ENCODE measurements at regions not wholly inside any gene's neighbourhood (a gene's known extent, or its start where the extent isn't known, plus 50 kb on each side); places are given as distances from the start of the nearest gene placed in this dataset.

DNA sequence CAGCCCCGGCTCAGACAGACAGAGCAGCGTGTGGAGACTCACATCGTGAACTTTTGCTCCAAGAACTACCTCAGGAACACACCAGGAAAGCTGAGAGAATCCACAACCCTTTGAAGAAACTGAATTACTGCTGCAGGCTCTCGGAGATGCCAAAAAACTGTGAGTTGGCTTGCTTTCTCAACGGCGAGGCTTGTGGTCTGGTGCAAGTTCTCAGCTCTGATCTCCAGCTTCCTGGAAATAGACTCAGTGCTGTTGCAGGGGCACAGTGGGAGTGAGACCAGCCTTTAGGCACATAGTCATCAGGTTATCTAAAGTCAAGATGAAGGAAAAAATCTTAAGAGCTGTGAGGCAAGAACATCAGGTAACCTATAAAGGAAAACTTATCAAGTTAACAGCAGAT, 273.7 kb upstream of the LRATD1 start:
- no peaks in the 10 kb centered on the region for H3K27me3 ChIP-seq (ENCODE audit: insufficient read depth, insufficient read length)
- H3K9me3 ChIP-seq (ENCODE audit: insufficient read depth, low read length), result no peaks in the 10 kb centered on the region
- H3K36me3 ChIP-seq (ENCODE audit: insufficient read depth, insufficient read length, low read length), result no peaks in the 10 kb centered on the region
- no peak overlapping the region for H3K9ac ChIP-seq (ENCODE audit: insufficient read length, low read depth)
- H3K4me3 ChIP-seq (ENCODE audit: insufficient read length, low read depth), result no peak overlapping the region
- TF ChIP-seq SUZ12 (IDR thresholded peaks at IDR 0.05; ENCODE audit: extremely low read depth, insufficient read depth, insufficient read length) (no peak), ZNF274 (IDR thresholded peaks at IDR 0.05; ENCODE audit: low read depth, low read length) (no peak), YY1 (IDR thresholded peaks at IDR 0.05; ENCODE audit: insufficient read depth, insufficient read length) (no peak)
- no peak for DNase-seq (ENCODE audit: low read depth, low spot score)
- no peaks in the 10 kb centered on the region for H3K4me1 ChIP-seq (ENCODE audit: insufficient read depth, insufficient read length)

DNA sequence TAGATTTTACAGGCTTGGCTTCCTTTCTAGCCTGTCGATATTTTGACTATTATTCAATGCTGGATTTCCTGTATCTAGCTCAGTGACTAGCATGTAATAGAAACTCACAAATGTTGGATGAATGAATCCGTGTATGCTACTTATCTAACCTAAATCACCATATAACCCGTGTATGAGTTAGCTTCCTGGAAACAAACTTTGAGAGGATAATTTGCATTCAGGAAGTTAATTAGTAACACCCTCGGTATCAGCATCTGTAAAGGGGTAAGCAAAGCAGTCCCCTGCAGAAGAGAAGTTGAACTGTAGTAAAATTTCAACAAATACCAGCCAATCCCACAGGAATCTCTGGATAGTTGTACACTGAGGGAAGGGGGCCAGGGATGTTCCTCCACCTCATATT, 269.4 kb upstream of the LRATD1 start:
- Histone ChIP-seq H3K4me3 (ENCODE audit: insufficient read length, low read depth) (no peak overlapping the region), H3K27me3 (ENCODE audit: insufficient read depth, insufficient read length) (no peaks in the 10 kb centered on the region), H3K9me3 (ENCODE audit: insufficient read depth, low read length) (no peaks in the 10 kb centered on the region), H3K9ac (ENCODE audit: insufficient read length, low read depth) (no peak overlapping the region), H3K4me1 (ENCODE audit: insufficient read depth, insufficient read length) (no peaks in the 10 kb centered on the region), H3K36me3 (ENCODE audit: insufficient read depth, insufficient read length, low read length) (no peaks in the 10 kb centered on the region)
- TF ChIP-seq ZNF274 (IDR thresholded peaks at IDR 0.05; ENCODE audit: low read depth, low read length) (no peak), SUZ12 (IDR thresholded peaks at IDR 0.05; ENCODE audit: extremely low read depth, insufficient read depth, insufficient read length) (no peak), YY1 (IDR thresholded peaks at IDR 0.05; ENCODE audit: insufficient read depth, insufficient read length) (no peak)
- no peak for DNase-seq (ENCODE audit: low read depth, low spot score)

DNA sequence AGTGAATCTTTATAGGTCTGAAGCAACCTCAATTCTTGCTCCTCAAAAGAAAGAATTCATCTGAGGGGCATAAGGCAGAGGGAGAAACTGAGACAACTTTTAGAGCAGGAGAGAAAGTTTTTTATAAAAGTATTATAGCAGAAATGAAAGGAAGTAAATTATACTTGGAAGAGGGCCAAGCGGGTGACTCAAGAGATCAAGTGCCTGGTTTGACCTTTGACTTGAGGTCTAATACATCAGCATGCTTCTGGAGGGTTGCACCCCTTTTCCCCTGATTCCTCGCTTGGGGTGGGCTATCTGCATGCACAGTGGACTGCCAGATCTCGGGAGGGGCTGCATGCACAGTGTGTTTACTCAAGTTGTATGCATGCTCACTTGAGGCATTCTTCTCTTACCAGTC, 268.5 kb upstream of the LRATD1 start:
- Histone ChIP-seq H3K9me3 (ENCODE audit: insufficient read depth, low read length) (no peaks in the 10 kb centered on the region), H3K4me3 (ENCODE audit: insufficient read length, low read depth) (no peak overlapping the region), H3K36me3 (ENCODE audit: insufficient read depth, insufficient read length, low read length) (no peaks in the 10 kb centered on the region), H3K4me1 (ENCODE audit: insufficient read depth, insufficient read length) (no peaks in the 10 kb centered on the region), H3K9ac (ENCODE audit: insufficient read length, low read depth) (no peak overlapping the region), H3K27me3 (ENCODE audit: insufficient read depth, insufficient read length) (no peaks in the 10 kb centered on the region)
- TF ChIP-seq YY1 (IDR thresholded peaks at IDR 0.05; ENCODE audit: insufficient read depth, insufficient read length), result no peak
- TF ChIP-seq ZNF274 (IDR thresholded peaks at IDR 0.05; ENCODE audit: low read depth, low read length), result no peak
- no peak for TF ChIP-seq SUZ12 (IDR thresholded peaks at IDR 0.05; ENCODE audit: extremely low read depth, insufficient read depth, insufficient read length)
- no peak for DNase-seq (ENCODE audit: low read depth, low spot score)

DNA sequence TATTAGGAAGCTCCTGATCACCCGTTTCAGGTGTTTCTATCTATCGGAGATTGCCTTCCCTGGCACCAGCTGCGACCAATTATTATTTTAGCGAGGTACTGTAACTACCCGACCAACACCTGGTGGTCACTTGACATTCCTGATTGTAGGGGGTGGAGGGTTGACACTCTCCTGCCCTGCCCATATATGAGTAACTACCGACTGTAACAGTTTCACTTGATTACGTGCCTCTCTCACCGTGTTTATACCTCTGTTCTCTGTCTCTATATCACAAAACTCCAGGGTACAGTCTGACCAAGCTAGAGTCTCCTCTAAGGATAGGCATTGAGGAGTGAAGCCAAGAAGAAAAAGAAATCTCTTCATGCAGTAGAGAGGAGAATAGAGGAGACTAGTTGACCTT, 268.0 kb upstream of the LRATD1 start:
- H3K27me3 ChIP-seq (ENCODE audit: insufficient read depth, insufficient read length), result no peaks in the 10 kb centered on the region
- no peak for DNase-seq (ENCODE audit: low read depth, low spot score)
- H3K9ac ChIP-seq (ENCODE audit: insufficient read length, low read depth), result no peak overlapping the region

DNA sequence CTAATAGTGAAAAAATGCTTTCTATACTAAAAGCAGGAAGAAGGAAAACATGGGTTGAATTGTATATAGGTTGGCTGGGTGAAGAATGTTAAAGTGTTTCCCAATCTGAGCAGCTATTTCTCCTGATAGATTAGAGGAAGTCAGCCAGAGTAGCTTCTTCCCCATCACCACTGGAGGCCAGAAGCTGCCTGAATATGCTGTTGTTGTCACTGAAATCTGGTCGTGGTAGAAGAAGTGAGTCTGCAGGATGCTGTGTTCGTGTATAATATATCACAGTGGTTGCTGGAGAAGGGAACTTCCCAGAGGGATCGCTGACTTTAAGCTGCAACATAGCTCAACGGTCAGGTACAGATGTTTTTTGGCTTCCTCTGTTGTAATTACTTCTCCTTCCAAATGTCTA, 247.5 kb upstream of the LRATD1 start:
- Histone ChIP-seq H3K4me1 (ENCODE audit: insufficient read depth, insufficient read length) (no peaks in the 10 kb centered on the region), H3K27me3 (ENCODE audit: insufficient read depth, insufficient read length) (no peaks in the 10 kb centered on the region), H3K9ac (ENCODE audit: insufficient read length, low read depth) (no peak overlapping the region), H3K9me3 (ENCODE audit: insufficient read depth, low read length) (no peaks in the 10 kb centered on the region), H3K4me3 (ENCODE audit: insufficient read length, low read depth) (no peak overlapping the region), H3K36me3 (ENCODE audit: insufficient read depth, insufficient read length, low read length) (no peaks in the 10 kb centered on the region)
- TF ChIP-seq SUZ12 (IDR thresholded peaks at IDR 0.05; ENCODE audit: extremely low read depth, insufficient read depth, insufficient read length) (no peak), ZNF274 (IDR thresholded peaks at IDR 0.05; ENCODE audit: low read depth, low read length) (no peak), YY1 (IDR thresholded peaks at IDR 0.05; ENCODE audit: insufficient read depth, insufficient read length) (no peak)
- DNase-seq (ENCODE audit: low read depth, low spot score), result no peak

More for the DNA sequence above, 268.0 kb upstream of the LRATD1 start:
- Histone ChIP-seq H3K9me3 (ENCODE audit: insufficient read depth, low read length) (no peaks in the 10 kb centered on the region), H3K4me3 (ENCODE audit: insufficient read length, low read depth) (no peak overlapping the region), H3K36me3 (ENCODE audit: insufficient read depth, insufficient read length, low read length) (no peaks in the 10 kb centered on the region), H3K4me1 (ENCODE audit: insufficient read depth, insufficient read length) (no peaks in the 10 kb centered on the region)
- TF ChIP-seq ZNF274 (IDR thresholded peaks at IDR 0.05; ENCODE audit: low read depth, low read length), result no peak
- no peak for TF ChIP-seq SUZ12 (IDR thresholded peaks at IDR 0.05; ENCODE audit: extremely low read depth, insufficient read depth, insufficient read length)
- no peak for TF ChIP-seq YY1 (IDR thresholded peaks at IDR 0.05; ENCODE audit: insufficient read depth, insufficient read length)

DNA sequence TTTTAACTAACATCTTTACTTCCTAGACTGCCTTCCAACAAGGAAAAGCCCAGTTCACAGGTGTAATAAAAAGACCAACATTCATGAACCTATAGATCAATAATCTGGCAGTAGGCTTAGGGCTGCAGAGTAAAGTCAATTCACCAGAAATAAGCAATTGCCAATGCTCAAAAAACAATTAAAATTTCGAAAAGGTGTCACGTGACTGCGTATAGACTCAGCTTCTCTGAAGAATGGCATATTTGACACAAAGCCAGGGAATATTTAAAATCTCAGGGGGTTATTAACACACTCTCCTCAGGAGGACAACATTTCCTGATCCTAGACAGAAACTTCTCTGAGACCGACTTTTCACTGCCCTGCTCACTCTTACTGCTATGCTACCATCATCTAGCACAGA, 245.2 kb upstream of the LRATD1 start:
- no peaks in the 10 kb centered on the region for H3K9me3 ChIP-seq (ENCODE audit: insufficient read depth, low read length)
- H3K36me3 ChIP-seq (ENCODE audit: insufficient read depth, insufficient read length, low read length), result no peaks in the 10 kb centered on the region
- H3K4me3 ChIP-seq (ENCODE audit: insufficient read length, low read depth), result no peak overlapping the region
- no peaks in the 10 kb centered on the region for H3K27me3 ChIP-seq (ENCODE audit: insufficient read depth, insufficient read length)
- no peak for TF ChIP-seq ZNF274 (IDR thresholded peaks at IDR 0.05; ENCODE audit: low read depth, low read length)
- no peak for TF ChIP-seq SUZ12 (IDR thresholded peaks at IDR 0.05; ENCODE audit: extremely low read depth, insufficient read depth, insufficient read length)
- TF ChIP-seq YY1 (IDR thresholded peaks at IDR 0.05; ENCODE audit: insufficient read depth, insufficient read length), result no peak
- no peak overlapping the region for H3K9ac ChIP-seq (ENCODE audit: insufficient read length, low read depth)
- no peak for DNase-seq (ENCODE audit: low read depth, low spot score)
- no peaks in the 10 kb centered on the region for H3K4me1 ChIP-seq (ENCODE audit: insufficient read depth, insufficient read length)

DNA sequence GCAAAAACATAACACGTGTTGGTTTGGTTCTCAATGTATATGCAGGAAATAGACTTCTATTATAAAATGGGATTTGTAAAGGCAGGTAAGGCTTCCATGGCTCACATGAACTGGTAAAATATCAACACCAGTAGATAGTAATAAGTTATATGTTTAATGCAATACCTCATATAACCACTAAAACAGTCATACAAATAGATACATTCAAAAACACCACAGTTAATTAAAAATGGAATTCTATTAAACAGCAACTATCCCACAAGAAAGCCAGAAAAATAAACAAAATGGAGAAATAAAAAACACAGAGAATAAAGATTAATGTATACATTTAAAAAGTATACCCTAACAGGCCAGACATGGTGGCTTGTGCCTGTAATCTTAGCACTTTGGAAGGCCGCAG, 243.8 kb upstream of the LRATD1 start:
- Histone ChIP-seq H3K4me1 (ENCODE audit: insufficient read depth, insufficient read length) (no peaks in the 10 kb centered on the region), H3K27me3 (ENCODE audit: insufficient read depth, insufficient read length) (no peaks in the 10 kb centered on the region), H3K9ac (ENCODE audit: insufficient read length, low read depth) (no peak overlapping the region), H3K9me3 (ENCODE audit: insufficient read depth, low read length) (no peaks in the 10 kb centered on the region), H3K4me3 (ENCODE audit: insufficient read length, low read depth) (no peak overlapping the region), H3K36me3 (ENCODE audit: insufficient read depth, insufficient read length, low read length) (no peaks in the 10 kb centered on the region)
- TF ChIP-seq ZNF274 (IDR thresholded peaks at IDR 0.05; ENCODE audit: low read depth, low read length), result no peak
- TF ChIP-seq YY1 (IDR thresholded peaks at IDR 0.05; ENCODE audit: insufficient read depth, insufficient read length), result no peak
- no peak for TF ChIP-seq SUZ12 (IDR thresholded peaks at IDR 0.05; ENCODE audit: extremely low read depth, insufficient read depth, insufficient read length)
- no peak for DNase-seq (ENCODE audit: low read depth, low spot score)

Data from NT2/D1 (cell line).